Liver (tissue), 8 donors: ENCODE measurements at regions not wholly inside any gene's neighbourhood (a gene's known extent, or its start where the extent isn't known, plus 50 kb on each side); places are given as distances from the start of the nearest gene placed in this dataset.

Source experiments
- DNase-seq: peaks from one replicate; pipeline ENCODE4 v3.0.0-alpha.2; 2017; ENCODE audit warnings: low spot score
- H3K27ac ChIP-seq, 2 donors: one replicate each; pipeline ENCODE4 v1.7.0; 2013; ENCODE audit warnings: inconsistent platforms in 2 of 2, low read length in 2 of 2, control low read depth in 1 of 2, low read depth in 1 of 2, mild to moderate bottlenecking in 1 of 2
- H3K27me3 ChIP-seq, 4 donors: one replicate each; pipeline versions ENCODE4 v1.6.1 to v1.7.0; 2013; ENCODE audit warnings: low read length in 3 of 4, inconsistent platforms in 1 of 4, mild to moderate bottlenecking in 1 of 4, moderate library complexity in 1 of 4; ENCODE audit not compliant: control insufficient read depth in 4 of 4, insufficient read depth in 4 of 4
- H3K36me3 ChIP-seq, 4 donors: one replicate each; pipeline versions ENCODE4 v1.6.1 to v1.7.0; 2013; ENCODE audit warnings: low read length in 3 of 4, mild to moderate bottlenecking in 3 of 4, low read depth in 1 of 4, moderate library complexity in 1 of 4; ENCODE audit not compliant: control insufficient read depth in 4 of 4, insufficient read depth in 3 of 4
- H3K4me1 ChIP-seq, 4 donors: one replicate each; pipeline versions ENCODE4 v1.6.1 to v1.7.0; 2013; ENCODE audit warnings: low read length in 3 of 4, mild to moderate bottlenecking in 3 of 4, moderate library complexity in 1 of 4; ENCODE audit not compliant: control insufficient read depth in 4 of 4, insufficient read depth in 4 of 4
- H3K4me3 ChIP-seq, 3 donors: one replicate each; pipeline versions ENCODE4 v1.6.1 to v1.7.0; 2013; ENCODE audit warnings: low read length in 3 of 3, control low read depth in 1 of 3, low read depth in 1 of 3, mild to moderate bottlenecking in 1 of 3
- H3K9ac ChIP-seq, 2 donors: one replicate each; pipeline ENCODE4 v1.7.0; 2013; ENCODE audit warnings: low read length in 2 of 2, mild to moderate bottlenecking in 2 of 2, moderate library complexity in 2 of 2, control low read depth in 1 of 2, low read depth in 1 of 2
- H3K9me3 ChIP-seq, 4 donors: one replicate each; pipeline versions ENCODE4 v1.6.1 to v1.7.0; 2013; ENCODE audit warnings: low read length in 3 of 4; ENCODE audit not compliant: control insufficient read depth in 4 of 4
- ATF3 ChIP-seq: IDR thresholded peaks from 2 replicates; pipeline ENCODE4 v1.6.1; 2016; ENCODE audit warnings: antibody characterized with exemption
- EGR1 ChIP-seq, 2 donors: IDR thresholded peaks; 2 replicates each; pipeline ENCODE4 v1.6.1; 2016 to 2018; ENCODE audit warnings: antibody characterized with exemption in 2 of 2, low read depth in 2 of 2
- FOXA1 ChIP-seq: IDR thresholded peaks from 2 replicates; pipeline ENCODE4 v1.6.1; 2016; ENCODE audit warnings: antibody characterized with exemption
- FOXA2 ChIP-seq: IDR thresholded peaks from 2 replicates; pipeline ENCODE4 v1.6.1; 2016; ENCODE audit warnings: antibody characterized with exemption
- GABPA ChIP-seq, 2 donors: IDR thresholded peaks in 1 of 2; conservative IDR thresholded peaks in 1 of 2; 2 replicates each; pipeline ENCODE4 v1.6.1; 2016; ENCODE audit warnings: antibody characterized with exemption in 2 of 2, mild to moderate bottlenecking in 1 of 2, moderate library complexity in 1 of 2
- HNF4A ChIP-seq, 2 donors: conservative IDR thresholded peaks; 2 replicates each; pipeline ENCODE4 v1.6.1; 2016; ENCODE audit warnings: antibody characterized with exemption in 2 of 2, mild to moderate bottlenecking in 2 of 2
- HNF4G ChIP-seq: IDR thresholded peaks from 2 replicates; pipeline ENCODE4 v1.6.1; 2016; ENCODE audit warnings: antibody characterized with exemption
- MAX ChIP-seq: IDR thresholded peaks from 2 replicates; pipeline ENCODE4 v1.6.1; 2016; ENCODE audit warnings: antibody characterized with exemption
- NR2F2 ChIP-seq: IDR thresholded peaks from 2 replicates; pipeline ENCODE4 v1.6.1; 2016; ENCODE audit warnings: antibody characterized with exemption
- RXRA ChIP-seq, 2 donors: IDR thresholded peaks; 2 replicates each; pipeline ENCODE4 v1.6.1; 2017 to 2018; ENCODE audit warnings: antibody characterized with exemption in 2 of 2, mild to moderate bottlenecking in 1 of 2
- SP1 ChIP-seq: IDR thresholded peaks from 2 replicates; pipeline ENCODE4 v1.6.1; 2018; ENCODE audit warnings: antibody characterized with exemption, mild to moderate bottlenecking
- TAF1 ChIP-seq: conservative IDR thresholded peaks from 2 replicates; pipeline ENCODE4 v1.6.1; 2016; ENCODE audit warnings: antibody characterized with exemption, mild to moderate bottlenecking
- YY1 ChIP-seq: IDR thresholded peaks from 2 replicates; pipeline ENCODE4 v1.6.1; 2016; ENCODE audit warnings: antibody characterized with exemption, mild to moderate bottlenecking
- WGBS: extraction: QIAGEN DNeasy Blood & Tissue Kit; methylation state at CpG from one replicate; pipeline ENCODE4 v1.1.7; 2013; 5-methylcytosine and 5-hydroxymethylcytosine counted together
- TF ChIP-seq, protein P1 (sequence below): IDR thresholded peaks from 2 replicates; pipeline ENCODE4 v1.6.1; 2016; ENCODE audit warnings: antibody characterized with exemption, mild to moderate bottlenecking
- TF ChIP-seq, protein P2 (sequence below): fragments of 150-350 bp; IDR thresholded peaks from 2 replicates; pipeline ENCODE4 v1.5.1; 2017; ENCODE audit warnings: improper control_type of control experiment, low read depth, low read length; ENCODE audit not compliant: missing input control
- donor health status: healthy.
- donor health status: healthy.
- donor health status: healthy.
- donor health status: healthy.
- donor health status: healthy.

GRCh38 chr10:6969659-6970058 lies 389.6 kb upstream of the PRKCQ start:
- Histone ChIP-seq H3K9me3 (peaks cover 0 to 3% (median 0%) of the 10 kb centered on the region in 4 donors), H3K27me3 (peaks cover 0 to 3% (median 0%) of the 10 kb centered on the region in 4 donors), H3K9ac (no peak overlapping the region), H3K36me3 (no peaks in the 10 kb centered on the region), H3K27ac (no peak overlapping the region), H3K4me1 (no peaks in the 10 kb centered on the region), H3K4me3 (no peak overlapping the region)
- 80% methylated on average over 4 of the region's 4 CpGs for WGBS
- no peak for DNase-seq
- TF ChIP-seq GABPA (IDR thresholded peaks at IDR 0.05 in 1 of 2, conservative IDR thresholded peaks at IDR 0.05 in 1 of 2) (no peak), FOXA1 (no peak), YY1 (no peak), ATF3 (no peak), EGR1 (IDR thresholded peaks at IDR 0.05; ENCODE audit: low read depth in 2 of 2) (no peak), TAF1 (no peak), HNF4A (conservative IDR thresholded peaks at IDR 0.05) (no peak), SP1 (no peak), MAX (no peak), HNF4G (no peak), FOXA2 (no peak), NR2F2 (no peak), RXRA (IDR thresholded peaks at IDR 0.05) (no peak)
- TF ChIP-seq, protein P1, sequence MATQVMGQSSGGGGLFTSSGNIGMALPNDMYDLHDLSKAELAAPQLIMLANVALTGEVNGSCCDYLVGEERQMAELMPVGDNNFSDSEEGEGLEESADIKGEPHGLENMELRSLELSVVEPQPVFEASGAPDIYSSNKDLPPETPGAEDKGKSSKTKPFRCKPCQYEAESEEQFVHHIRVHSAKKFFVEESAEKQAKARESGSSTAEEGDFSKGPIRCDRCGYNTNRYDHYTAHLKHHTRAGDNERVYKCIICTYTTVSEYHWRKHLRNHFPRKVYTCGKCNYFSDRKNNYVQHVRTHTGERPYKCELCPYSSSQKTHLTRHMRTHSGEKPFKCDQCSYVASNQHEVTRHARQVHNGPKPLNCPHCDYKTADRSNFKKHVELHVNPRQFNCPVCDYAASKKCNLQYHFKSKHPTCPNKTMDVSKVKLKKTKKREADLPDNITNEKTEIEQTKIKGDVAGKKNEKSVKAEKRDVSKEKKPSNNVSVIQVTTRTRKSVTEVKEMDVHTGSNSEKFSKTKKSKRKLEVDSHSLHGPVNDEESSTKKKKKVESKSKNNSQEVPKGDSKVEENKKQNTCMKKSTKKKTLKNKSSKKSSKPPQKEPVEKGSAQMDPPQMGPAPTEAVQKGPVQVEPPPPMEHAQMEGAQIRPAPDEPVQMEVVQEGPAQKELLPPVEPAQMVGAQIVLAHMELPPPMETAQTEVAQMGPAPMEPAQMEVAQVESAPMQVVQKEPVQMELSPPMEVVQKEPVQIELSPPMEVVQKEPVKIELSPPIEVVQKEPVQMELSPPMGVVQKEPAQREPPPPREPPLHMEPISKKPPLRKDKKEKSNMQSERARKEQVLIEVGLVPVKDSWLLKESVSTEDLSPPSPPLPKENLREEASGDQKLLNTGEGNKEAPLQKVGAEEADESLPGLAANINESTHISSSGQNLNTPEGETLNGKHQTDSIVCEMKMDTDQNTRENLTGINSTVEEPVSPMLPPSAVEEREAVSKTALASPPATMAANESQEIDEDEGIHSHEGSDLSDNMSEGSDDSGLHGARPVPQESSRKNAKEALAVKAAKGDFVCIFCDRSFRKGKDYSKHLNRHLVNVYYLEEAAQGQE = no peak
- TF ChIP-seq, protein P2, sequence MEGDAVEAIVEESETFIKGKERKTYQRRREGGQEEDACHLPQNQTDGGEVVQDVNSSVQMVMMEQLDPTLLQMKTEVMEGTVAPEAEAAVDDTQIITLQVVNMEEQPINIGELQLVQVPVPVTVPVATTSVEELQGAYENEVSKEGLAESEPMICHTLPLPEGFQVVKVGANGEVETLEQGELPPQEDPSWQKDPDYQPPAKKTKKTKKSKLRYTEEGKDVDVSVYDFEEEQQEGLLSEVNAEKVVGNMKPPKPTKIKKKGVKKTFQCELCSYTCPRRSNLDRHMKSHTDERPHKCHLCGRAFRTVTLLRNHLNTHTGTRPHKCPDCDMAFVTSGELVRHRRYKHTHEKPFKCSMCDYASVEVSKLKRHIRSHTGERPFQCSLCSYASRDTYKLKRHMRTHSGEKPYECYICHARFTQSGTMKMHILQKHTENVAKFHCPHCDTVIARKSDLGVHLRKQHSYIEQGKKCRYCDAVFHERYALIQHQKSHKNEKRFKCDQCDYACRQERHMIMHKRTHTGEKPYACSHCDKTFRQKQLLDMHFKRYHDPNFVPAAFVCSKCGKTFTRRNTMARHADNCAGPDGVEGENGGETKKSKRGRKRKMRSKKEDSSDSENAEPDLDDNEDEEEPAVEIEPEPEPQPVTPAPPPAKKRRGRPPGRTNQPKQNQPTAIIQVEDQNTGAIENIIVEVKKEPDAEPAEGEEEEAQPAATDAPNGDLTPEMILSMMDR = no peak

DNA sequence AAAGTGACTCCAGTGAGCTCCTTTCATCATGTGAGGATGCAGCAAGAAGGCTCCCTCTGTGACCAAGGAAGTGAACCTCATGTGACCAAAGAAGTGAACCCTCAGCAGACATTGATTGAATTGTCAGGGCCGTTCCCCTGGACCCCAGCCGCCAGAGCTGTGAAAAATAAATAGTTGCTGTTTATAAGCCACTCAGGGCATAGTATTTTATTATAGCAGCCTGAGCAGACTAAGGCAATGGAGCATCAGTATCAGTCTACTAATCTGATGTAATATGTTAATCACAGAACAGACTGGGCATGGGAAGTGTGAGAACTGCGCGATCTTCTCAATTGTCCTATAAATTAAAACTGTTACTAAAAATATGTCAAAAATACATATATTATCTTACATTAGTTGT lies 384.5 kb upstream of the PRKCQ start:
- peaks cover 0 to 3% (median 0%) of the 10 kb centered on the region in 4 donors for H3K27me3 ChIP-seq
- no peak overlapping the region for H3K9ac ChIP-seq
- H3K4me1 ChIP-seq = no peaks in the 10 kb centered on the region
- H3K36me3 ChIP-seq = no peaks in the 10 kb centered on the region
- no peak for DNase-seq
- peaks cover 0 to 3% (median 1%) of the 10 kb centered on the region in 4 donors for H3K9me3 ChIP-seq
- 64% methylated on average over 4 of the region's 4 CpGs for WGBS
- no peak overlapping the region for H3K27ac ChIP-seq
- no peak for TF ChIP-seq YY1
- no peak for TF ChIP-seq HNF4G
- no peak for TF ChIP-seq SP1
- no peak for TF ChIP-seq MAX
- H3K4me3 ChIP-seq = no peak overlapping the region
